ENCODE measurements at regions not wholly inside any gene's neighbourhood (a gene's known extent, or its start where the extent isn't known, plus 50 kb on each side); places are given as distances from the start of the nearest gene placed in this dataset.

GRCh38 chr2:144571770-144572169 is 51.9 kb upstream of the ZEB2 start:
- no peak for TF ChIP-seq CTCF (IDR thresholded peaks at IDR 0.05)
- TF ChIP-seq SIN3A (IDR thresholded peaks at IDR 0.05; ENCODE audit: borderline replicate concordance, insufficient read depth, low read depth, low read length) = no peak
